IMR-90 (cell line): ENCODE measurements at regions not wholly inside any gene's neighbourhood (a gene's known extent, or its start where the extent isn't known, plus 50 kb on each side); places are given as distances from the start of the nearest gene placed in this dataset.

Experiments used
- ATAC-seq: fragments of 200-7000 bp; cut with Tn5 transposase; 2 replicates; pipeline ENCODE4 v1.9.1; 2020; ENCODE audit warnings: low read depth, mild to moderate bottlenecking, moderate library complexity
- BruUV-seq: library from RNA; stranded (reverse); fragments of 400-500 nt; replicated peaks from 2 replicates; lab custom pipeline; 2021; lab: Mats Ljungman, UMichigan
- CTCF ChIA-PET: fragments of 300-600 bp; formaldehyde crosslinking; extraction: SDS; loops from one replicate; lab custom pipeline; 2021; ENCODE audit warnings: antibody characterized with exemption; lab: Yijun Ruan, JAX
- POLR2A ChIA-PET: fragments of 300-600 bp; sonication (Branson Sonifier 250); formaldehyde crosslinking; loops from one replicate; lab custom pipeline; 2022; ENCODE audit warnings: antibody characterized with exemption; ENCODE audit not compliant: unreplicated experiment; lab: Charles Lee
- DNase-seq: peaks from one replicate; pipeline ENCODE4 v3.0.0; 2013
- H2AFZ ChIP-seq: replicated peaks from 2 replicates; pipeline ENCODE3; 2013; ENCODE audit warnings: low read length, mild to moderate bottlenecking; ENCODE audit not compliant: poor library complexity
- H2AK5ac ChIP-seq: 2 replicates; pipeline ENCODE4 v1.6.1; 2013; ENCODE audit warnings: low read depth, low read length, inconsistent platforms
- H2AK9ac ChIP-seq: replicated peaks from 2 replicates; pipeline ENCODE3; 2013; ENCODE audit warnings: mild to moderate bottlenecking, low read depth, low read length, moderate library complexity; ENCODE audit not compliant: poor library complexity
- H2BK120ac ChIP-seq: 2 replicates; pipeline ENCODE4 v1.6.1; 2013; ENCODE audit warnings: low read depth, low read length, inconsistent platforms
- H2BK15ac ChIP-seq: 3 replicates; pipeline ENCODE4 v1.6.1; 2013; ENCODE audit warnings: low read depth, low read length, inconsistent platforms
- H2BK20ac ChIP-seq: 2 replicates; pipeline ENCODE4 v1.6.1; 2013; ENCODE audit warnings: low read depth, mild to moderate bottlenecking, inconsistent platforms, low read length, moderate library complexity
- H2BK5ac ChIP-seq: 2 replicates; pipeline ENCODE4 v1.6.1; 2013; ENCODE audit warnings: mild to moderate bottlenecking, low read depth, low read length, inconsistent platforms; ENCODE audit not compliant: poor library complexity, severe bottlenecking
- H3K14ac ChIP-seq: replicated peaks from 2 replicates; pipeline ENCODE4 v1.6.1; 2013; ENCODE audit warnings: low read depth, low read length, inconsistent platforms
- H3K18ac ChIP-seq: 2 replicates; pipeline ENCODE4 v1.6.1; 2013; ENCODE audit warnings: low read depth, low read length, control low read depth
- H3K23ac ChIP-seq: 2 replicates; pipeline ENCODE4 v1.6.1; 2013; ENCODE audit warnings: low read depth, low read length, inconsistent platforms
- H3K27ac ChIP-seq: 2 replicates; pipeline ENCODE4 v1.5.1; 2013; ENCODE audit warnings: mild to moderate bottlenecking, control low read depth, low read length; ENCODE audit not compliant: insufficient read depth
- H3K27me3 ChIP-seq: 2 replicates; pipeline ENCODE4 v1.6.1; 2013; ENCODE audit warnings: low read length; ENCODE audit not compliant: control insufficient read depth, insufficient read depth
- H3K36me3 ChIP-seq: 2 replicates; pipeline ENCODE4 v1.6.1; 2013; ENCODE audit warnings: low read length, mixed read lengths; ENCODE audit not compliant: control insufficient read depth, insufficient read depth
- H3K4ac ChIP-seq: 2 replicates; pipeline ENCODE4 v1.6.1; 2013; ENCODE audit warnings: low read depth, low read length, inconsistent platforms
- H3K4me1 ChIP-seq: 2 replicates; pipeline ENCODE4 v1.6.1; 2013; ENCODE audit warnings: low read length, mixed read lengths; ENCODE audit not compliant: control insufficient read depth, insufficient read depth
- H3K4me2 ChIP-seq: 2 replicates; pipeline ENCODE4 v1.6.1; 2013; ENCODE audit warnings: low read depth, mild to moderate bottlenecking, control low read depth, low read length, moderate library complexity
- H3K4me3 ChIP-seq: 2 replicates; pipeline ENCODE4 v1.5.1; 2013; ENCODE audit warnings: low read depth, mild to moderate bottlenecking, control low read depth, low read length, moderate library complexity; ENCODE audit not compliant: insufficient read depth
- H3K56ac ChIP-seq: 2 replicates; pipeline ENCODE4 v1.6.1; 2013; ENCODE audit warnings: low read length, inconsistent platforms; ENCODE audit not compliant: insufficient read depth; ENCODE audit errors: extremely low read depth
- H3K79me1 ChIP-seq, 2 experiments: 2 replicates each; pipeline ENCODE4 v1.6.1; 2013; ENCODE audit warnings: low read length in 2 of 2, inconsistent platforms in 1 of 2, low read depth in 1 of 2
- H3K9ac ChIP-seq: 2 replicates; pipeline ENCODE4 v1.6.1; 2013; ENCODE audit warnings: low read depth, low read length, control low read depth
- H3K9me1 ChIP-seq: 2 replicates; pipeline ENCODE4 v1.6.1; 2013; ENCODE audit warnings: low read length, inconsistent platforms; ENCODE audit not compliant: insufficient read depth
- H3K9me3 ChIP-seq: 2 replicates; pipeline ENCODE4 v1.6.1; 2013; ENCODE audit warnings: low read length; ENCODE audit not compliant: control insufficient read depth, insufficient read depth
- H4K20me1 ChIP-seq: 2 replicates; pipeline ENCODE4 v1.6.1; 2013; ENCODE audit warnings: low read length, inconsistent platforms; ENCODE audit not compliant: insufficient read depth
- H4K5ac ChIP-seq: 2 replicates; pipeline ENCODE4 v1.6.1; 2013; ENCODE audit warnings: mild to moderate bottlenecking, low read depth, low read length, control low read depth
- H4K8ac ChIP-seq, 2 experiments: 2 replicates each; pipeline ENCODE4 v1.6.1; 2013; ENCODE audit warnings: low read depth in 2 of 2, low read length in 2 of 2, control low read depth in 1 of 2, inconsistent platforms in 1 of 2
- H4K91ac ChIP-seq: 2 replicates; pipeline ENCODE4 v1.6.1; 2013; ENCODE audit warnings: low read depth, low read length, inconsistent platforms; ENCODE audit not compliant: insufficient read depth
- BHLHE40 ChIP-seq: fragments of 150-350 bp; IDR thresholded peaks from 2 replicates; pipeline ENCODE4 v1.6.1; 2016; ENCODE audit warnings: mild to moderate bottlenecking, low read depth, low read length
- CEBPB ChIP-seq: IDR thresholded peaks from 2 replicates; pipeline ENCODE4 v1.6.1; 2012; ENCODE audit warnings: low read depth, low read length, improper control_type of control experiment
- CHD1 ChIP-seq: IDR thresholded peaks from 2 replicates; pipeline ENCODE4 v1.6.1; 2012; ENCODE audit warnings: low read depth, low read length, improper control_type of control experiment
- ELK1 ChIP-seq: fragments of 150-350 bp; IDR thresholded peaks from 2 replicates; pipeline ENCODE4 v1.6.1; 2016; ENCODE audit warnings: low read depth, mild to moderate bottlenecking, low read length, moderate library complexity, borderline replicate concordance
- FOS ChIP-seq: fragments of 150-350 bp; IDR thresholded peaks from 2 replicates; pipeline ENCODE4 v1.6.1; 2016; ENCODE audit warnings: low read depth, low read length
- MAFK ChIP-seq: IDR thresholded peaks from 2 replicates; pipeline ENCODE4 v1.6.1; 2012; ENCODE audit warnings: low read depth, low read length, improper control_type of control experiment
- MAZ ChIP-seq: IDR thresholded peaks from 2 replicates; pipeline ENCODE4 v1.6.1; 2012; ENCODE audit warnings: low read depth, mild to moderate bottlenecking, low read length, improper control_type of control experiment, moderate library complexity, borderline replicate concordance
- MXI1 ChIP-seq: IDR thresholded peaks from 2 replicates; pipeline ENCODE4 v1.6.1; 2012; ENCODE audit warnings: low read depth, mild to moderate bottlenecking, low read length, moderate library complexity, borderline replicate concordance
- NFE2L2 ChIP-seq: fragments of 150-350 bp; IDR thresholded peaks from 2 replicates; pipeline ENCODE4 v1.6.1; 2016; ENCODE audit warnings: low read depth, mild to moderate bottlenecking, low read length
- POLR2A ChIP-seq: IDR thresholded peaks from 2 replicates; pipeline ENCODE4 v1.6.1; 2012; ENCODE audit warnings: mild to moderate bottlenecking, low read depth, low read length
- RAD21 ChIP-seq: IDR thresholded peaks from 2 replicates; pipeline ENCODE4 v1.6.1; 2012; ENCODE audit warnings: low read length, improper control_type of control experiment
- RCOR1 ChIP-seq: IDR thresholded peaks from 2 replicates; pipeline ENCODE4 v1.6.1; 2012; ENCODE audit warnings: mild to moderate bottlenecking, low read length, improper control_type of control experiment; ENCODE audit not compliant: insufficient replicate concordance
- RFX5 ChIP-seq: IDR thresholded peaks from 2 replicates; pipeline ENCODE4 v1.8.0; 2012; ENCODE audit warnings: low read depth, mild to moderate bottlenecking, low read length, moderate library complexity
- SMC3 ChIP-seq: fragments of 150-350 bp; IDR thresholded peaks from 2 replicates; pipeline ENCODE4 v1.6.1; 2016; ENCODE audit warnings: low read depth, mild to moderate bottlenecking, antibody characterized with exemption, low read length, moderate library complexity
- USF2 ChIP-seq: fragments of 150-350 bp; IDR thresholded peaks from 2 replicates; pipeline ENCODE4 v1.6.1; 2017; ENCODE audit warnings: mild to moderate bottlenecking, antibody characterized with exemption, low read length, low read depth
- dilution Hi-C: fragments of 300-500 bp; cut with HindIII; formaldehyde crosslinking; loops from one replicate; pipeline ENCODE4 v1.14.3; 2018; ENCODE audit warnings: low sequenced_read_pairs; ENCODE audit not compliant: unreplicated experiment
- in situ Hi-C: fragments of 300-500 bp; cut with MboI; formaldehyde crosslinking; loops from 3 replicates; pipeline ENCODE4 v1.14.3; 2019; ENCODE audit warnings: low sequenced_read_pairs, inconsistent platforms, mixed read lengths
- intact Hi-C: fragments of 100-400 bp; cut with micrococcal nuclease; formaldehyde crosslinking; loops from 2 replicates; pipeline ENCODE4 v1.10.0; 2022
- TF ChIP-seq, protein P1 (sequence below): conservative IDR thresholded peaks from 2 replicates; pipeline ENCODE4 v1.5.1; 2012; ENCODE audit warnings: mild to moderate bottlenecking, low read depth, low read length, improper control_type of control experiment

DNA sequence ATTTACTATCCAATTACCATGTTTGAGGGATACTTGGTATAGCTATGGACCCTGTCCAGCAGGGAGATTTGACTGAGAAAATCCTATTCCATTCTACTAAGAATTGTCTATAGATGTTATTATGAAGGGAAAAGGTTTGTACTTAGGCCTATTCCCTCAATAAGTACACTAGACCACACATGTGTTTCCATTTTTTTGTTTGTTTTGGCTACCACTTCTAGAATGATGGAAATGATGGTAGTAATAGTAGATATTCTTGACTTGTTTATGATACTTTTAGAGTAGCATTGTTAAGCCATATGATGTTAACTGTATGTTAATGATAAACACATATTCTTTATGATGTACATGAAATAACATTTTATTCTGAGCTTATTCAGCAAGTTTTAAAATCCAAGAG lies 144.8 kb downstream of the OGFRL1 start:
- no peak overlapping the region for H2BK120ac ChIP-seq
- H3K36me3 ChIP-seq, result no peaks in the 10 kb centered on the region
- dilution Hi-C loops (no loop called here), intact Hi-C loops (no loop called here), in situ Hi-C loops (no loop called here)
- no peak overlapping the region for H2BK20ac ChIP-seq
- H4K8ac ChIP-seq, result no peak overlapping the region
- H3K4me1 ChIP-seq, result no peaks in the 10 kb centered on the region
- H4K5ac ChIP-seq, result no peak overlapping the region
- H3K4me2 ChIP-seq, result no peak overlapping the region
- BruUV-seq, result no TSS peak
- no peak for TF ChIP-seq MAFK
- TF ChIP-seq USF2, result no peak
- no peak for TF ChIP-seq RCOR1
- no peak for TF ChIP-seq RAD21
- TF ChIP-seq FOS, result no peak
- no peak for TF ChIP-seq MAZ
- no peak for TF ChIP-seq NFE2L2
- TF ChIP-seq SMC3, result no peak
- no peak for TF ChIP-seq CHD1
- TF ChIP-seq, protein P1, sequence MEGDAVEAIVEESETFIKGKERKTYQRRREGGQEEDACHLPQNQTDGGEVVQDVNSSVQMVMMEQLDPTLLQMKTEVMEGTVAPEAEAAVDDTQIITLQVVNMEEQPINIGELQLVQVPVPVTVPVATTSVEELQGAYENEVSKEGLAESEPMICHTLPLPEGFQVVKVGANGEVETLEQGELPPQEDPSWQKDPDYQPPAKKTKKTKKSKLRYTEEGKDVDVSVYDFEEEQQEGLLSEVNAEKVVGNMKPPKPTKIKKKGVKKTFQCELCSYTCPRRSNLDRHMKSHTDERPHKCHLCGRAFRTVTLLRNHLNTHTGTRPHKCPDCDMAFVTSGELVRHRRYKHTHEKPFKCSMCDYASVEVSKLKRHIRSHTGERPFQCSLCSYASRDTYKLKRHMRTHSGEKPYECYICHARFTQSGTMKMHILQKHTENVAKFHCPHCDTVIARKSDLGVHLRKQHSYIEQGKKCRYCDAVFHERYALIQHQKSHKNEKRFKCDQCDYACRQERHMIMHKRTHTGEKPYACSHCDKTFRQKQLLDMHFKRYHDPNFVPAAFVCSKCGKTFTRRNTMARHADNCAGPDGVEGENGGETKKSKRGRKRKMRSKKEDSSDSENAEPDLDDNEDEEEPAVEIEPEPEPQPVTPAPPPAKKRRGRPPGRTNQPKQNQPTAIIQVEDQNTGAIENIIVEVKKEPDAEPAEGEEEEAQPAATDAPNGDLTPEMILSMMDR, result no peak
- no peak for TF ChIP-seq MXI1
- TF ChIP-seq RFX5, result no peak
- no peak for TF ChIP-seq ELK1
- TF ChIP-seq BHLHE40, result no peak
- no peak for TF ChIP-seq CEBPB
- no peak for TF ChIP-seq POLR2A
- no peaks in the 10 kb centered on the region for H3K9me3 ChIP-seq
- H2AK9ac ChIP-seq, result no peak overlapping the region
- DNase-seq, result no peak
- H2AFZ ChIP-seq, result no peak overlapping the region
- no peak overlapping the region for H3K27ac ChIP-seq
- no peak overlapping the region for H3K23ac ChIP-seq
- no peak overlapping the region for H2BK15ac ChIP-seq
- no peak overlapping the region for H3K14ac ChIP-seq
- ChIA-PET CTCF (no interaction called here), POLR2A (no interaction called here)
- H3K27me3 ChIP-seq, result no peaks in the 10 kb centered on the region
- no peaks in the 10 kb centered on the region for H3K9me1 ChIP-seq
- H3K9ac ChIP-seq, result no peak overlapping the region
- no peak for ATAC-seq
- H2AK5ac ChIP-seq, result no peak overlapping the region
- H4K20me1 ChIP-seq, result no peaks in the 10 kb centered on the region
- no peak overlapping the region for H3K4ac ChIP-seq
- no peak overlapping the region for H2BK5ac ChIP-seq
- H3K79me1 ChIP-seq, result no peaks in the 10 kb centered on the region
- H3K4me3 ChIP-seq, result no peak overlapping the region
- no peak overlapping the region for H3K18ac ChIP-seq
- no peak overlapping the region for H4K91ac ChIP-seq
- no peak overlapping the region for H3K56ac ChIP-seq
